ENCODE measurements at regions not wholly inside any gene's neighbourhood (a gene's known extent, or its start where the extent isn't known, plus 50 kb on each side); places are given as distances from the start of the nearest gene placed in this dataset.

- DNase-seq (ENCODE audit: low spot score in 2 of 2), result no peak
- no peak for TF ChIP-seq CTCF (IDR thresholded peaks at IDR 0.05)
- no peak for TF ChIP-seq EP300 (IDR thresholded peaks at IDR 0.05)
- TF ChIP-seq POLR2A (IDR thresholded peaks at IDR 0.05), result no peak
- Histone ChIP-seq H3K4me3 (no peak overlapping the region), H3K27ac (no peak overlapping the region), H3K9me3 (no peaks in the 10 kb centered on the region), H3K27me3 (no peaks in the 10 kb centered on the region), H3K36me3 (no peaks in the 10 kb centered on the region), H3K4me1 (no peaks in the 10 kb centered on the region)
- 89% methylated on average over 5 of the region's 5 CpGs for WGBS, 2 donors
Measured at GRCh38 chr3:161156936-161157335, 51.8 kb upstream of the B3GALNT1 start.

DNA sequence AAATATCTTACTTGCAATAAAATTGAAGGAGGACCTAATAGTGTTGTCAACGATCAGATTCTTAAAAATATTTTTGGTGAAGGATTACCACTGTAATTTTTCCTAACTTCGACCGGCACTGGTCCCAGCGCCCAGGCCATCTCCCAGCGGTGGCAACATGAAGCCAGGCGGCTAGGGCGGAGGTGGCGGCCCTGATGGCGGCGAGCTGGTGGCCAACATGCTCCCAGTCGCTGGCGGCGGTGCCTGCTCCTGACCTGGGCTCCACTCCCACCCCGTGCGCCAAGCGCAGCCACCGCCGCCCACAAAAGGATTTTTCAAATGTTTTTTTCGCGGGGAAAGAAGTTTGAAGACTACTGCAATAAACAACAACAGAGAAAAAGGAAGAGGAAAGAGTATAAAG lies 56.5 kb upstream of the B3GALNT1 start:
- no peaks in the 10 kb centered on the region for H3K27me3 ChIP-seq
- no peak for DNase-seq (ENCODE audit: low spot score in 2 of 2)
- H3K4me3 ChIP-seq, result no peak overlapping the region
- no peak for TF ChIP-seq CTCF (IDR thresholded peaks at IDR 0.05)
- no peak for TF ChIP-seq EP300 (IDR thresholded peaks at IDR 0.05)
- no peak for TF ChIP-seq POLR2A (IDR thresholded peaks at IDR 0.05)
- H3K4me1 ChIP-seq, result no peaks in the 10 kb centered on the region
- H3K36me3 ChIP-seq, result no peaks in the 10 kb centered on the region
- H3K27ac ChIP-seq, result no peak overlapping the region
- no peaks in the 10 kb centered on the region for H3K9me3 ChIP-seq
- 95 to 97% methylated on average over 20 of the region's 20 CpGs for WGBS, 2 donors

DNA sequence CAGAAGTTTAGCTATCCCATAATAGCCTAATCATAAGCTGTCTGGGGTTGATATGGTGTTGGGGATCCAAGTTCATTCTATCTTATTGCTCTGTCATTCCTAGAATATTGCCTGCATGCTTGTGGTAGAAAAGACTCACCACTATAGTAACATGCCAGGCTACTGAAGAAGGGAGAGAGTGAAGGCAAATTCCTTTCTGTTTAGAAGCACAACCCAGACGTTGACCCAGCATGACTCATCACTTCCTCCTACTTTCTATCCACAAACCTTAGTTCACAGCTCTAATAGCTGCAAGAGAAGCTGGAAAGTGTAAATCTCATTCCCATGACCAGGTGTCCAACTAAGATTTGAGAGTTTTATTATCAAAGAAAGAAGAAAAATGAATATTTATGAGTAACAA lies 57.8 kb upstream of the NMD3 start:
- Histone ChIP-seq H3K4me3 (no peak overlapping the region), H3K27ac (no peak overlapping the region), H3K27me3 (no peaks in the 10 kb centered on the region), H3K9me3 (no peaks in the 10 kb centered on the region), H3K4me1 (no peaks in the 10 kb centered on the region), H3K36me3 (no peaks in the 10 kb centered on the region)
- 8 to 19% methylated on average over 1 of the region's 1 CpG for WGBS, 2 donors
- TF ChIP-seq EP300 (IDR thresholded peaks at IDR 0.05) (no peak), CTCF (IDR thresholded peaks at IDR 0.05) (no peak), POLR2A (IDR thresholded peaks at IDR 0.05) (no peak)
- DNase-seq (ENCODE audit: low spot score in 2 of 2), result no peak

DNA sequence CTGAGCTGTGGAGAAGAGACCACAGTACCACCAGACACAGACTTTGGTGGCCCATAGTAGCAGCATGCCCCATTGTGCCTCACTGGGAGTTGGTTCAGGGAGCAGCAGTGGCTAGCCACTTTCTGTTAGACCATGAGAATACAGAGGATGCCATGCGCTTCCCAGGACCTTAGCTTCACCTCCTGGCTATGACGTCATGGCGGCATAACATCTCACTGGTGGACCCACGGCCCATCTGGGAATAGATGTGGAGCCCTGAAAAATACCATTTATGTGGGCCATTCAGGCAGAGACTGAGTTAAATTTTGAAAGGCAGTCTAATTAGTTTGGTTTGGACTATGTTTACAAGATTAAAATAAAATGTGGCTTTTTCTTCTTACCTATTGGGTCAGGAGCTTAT lies 55.1 kb upstream of the NMD3 start:
- no peak for DNase-seq (ENCODE audit: low spot score in 2 of 2)
- Histone ChIP-seq H3K27me3 (no peaks in the 10 kb centered on the region), H3K36me3 (no peaks in the 10 kb centered on the region), H3K9me3 (no peaks in the 10 kb centered on the region), H3K27ac (no peak overlapping the region), H3K4me3 (no peak overlapping the region), H3K4me1 (no peaks in the 10 kb centered on the region)
- WGBS, 2 donors, result 91 to 100% methylated on average over 4 of the region's 4 CpGs
- TF ChIP-seq CTCF (IDR thresholded peaks at IDR 0.05) (no peak), EP300 (IDR thresholded peaks at IDR 0.05) (no peak), POLR2A (IDR thresholded peaks at IDR 0.05) (no peak)

GRCh38 chr3:161171113-161171512 lies 50.0 kb upstream of the NMD3 start:
- 41 to 56% methylated on average over 2 of the region's 2 CpGs for WGBS, 2 donors
- H3K27ac ChIP-seq, result peak overlapping the region in 1 of 4 donors; percentile 23
- H3K36me3 ChIP-seq, result no peaks in the 10 kb centered on the region
- no peak for TF ChIP-seq POLR2A (IDR thresholded peaks at IDR 0.05)
- TF ChIP-seq EP300 (IDR thresholded peaks at IDR 0.05), result no peak
- TF ChIP-seq CTCF (IDR thresholded peaks at IDR 0.05), result no peak
- H3K27me3 ChIP-seq, result no peaks in the 10 kb centered on the region
- H3K9me3 ChIP-seq, result no peaks in the 10 kb centered on the region
- DNase-seq (ENCODE audit: low spot score in 2 of 2), result peak; percentile 14 to 40
- no peak overlapping the region for H3K4me3 ChIP-seq
- peaks cover 0 to 7% (median 0%) of the 10 kb centered on the region in 4 donors for H3K4me1 ChIP-seq
